GM12865 (cell line): ENCODE measurements at regions not wholly inside any gene's neighbourhood (a gene's known extent, or its start where the extent isn't known, plus 50 kb on each side); places are given as distances from the start of the nearest gene placed in this dataset.

Experiments
- DNase-seq: peaks from one replicate; pipeline ENCODE4 v3.0.0; 2010; ENCODE audit warnings: low read depth
- H3K4me3 ChIP-seq: 2 replicates; pipeline ENCODE4 v1.5.1; 2011; ENCODE audit warnings: mild to moderate bottlenecking, low read depth, low read length, control low read depth
- CTCF ChIP-seq: IDR thresholded peaks from 2 replicates; pipeline ENCODE4 v1.5.1; 2011; ENCODE audit warnings: low read length, control low read depth, low read depth, inconsistent platforms; ENCODE audit not compliant: insufficient read depth; ENCODE audit errors: missing control alignments

- TF ChIP-seq CTCF: no peak
- DNase-seq: no peak
- H3K4me3 ChIP-seq: no peak overlapping the region
These were observed 644.2 kb upstream of the SEMA6A start for GRCh38 chr5:117218789-117219188.

- no peak for DNase-seq
- no peak for TF ChIP-seq CTCF
- H3K4me3 ChIP-seq: no peak overlapping the region
These were observed 638.2 kb upstream of the SEMA6A start for GRCh38 chr5:117212866-117213265.

- no peak for DNase-seq
- no peak for TF ChIP-seq CTCF
- no peak overlapping the region for H3K4me3 ChIP-seq
These were observed 636.2 kb upstream of the SEMA6A start for GRCh38 chr5:117210796-117211195.

GRCh38 chr5:117209479-117209878 lies 634.9 kb upstream of the SEMA6A start:
- no peak for TF ChIP-seq CTCF
- DNase-seq: no peak
- no peak overlapping the region for H3K4me3 ChIP-seq

GRCh38 chr5:117207088-117207668 lies 632.6 kb upstream of the SEMA6A start:
- H3K4me3 ChIP-seq: no peak overlapping the region
- no peak for TF ChIP-seq CTCF

GRCh38 chr5:117205894-117206293 lies 631.3 kb upstream of the SEMA6A start:
- peak overlapping the region; percentile 16; the same call in 1 of the 2 replicates for H3K4me3 ChIP-seq
- DNase-seq: no peak
- no peak for TF ChIP-seq CTCF

More at GRCh38 chr5:117207088-117207668, 632.6 kb upstream of the SEMA6A start:
- DNase-seq: no peak
